Stimulated activated CD4-positive, alpha-beta T cell treated with anti-CD3 and anti-CD28 coated beads, Interleukin-1b, Interleukin-23, amount 100 ng/mL, for 24 hours (primary cell): ENCODE measurements at regions not wholly inside any gene's neighbourhood (a gene's known extent, or its start where the extent isn't known, plus 50 kb on each side); places are given as distances from the start of the nearest gene placed in this dataset.

Experiments
- DNase-seq, 4 experiments: peaks; one replicate each; pipeline ENCODE4 v3.0.0-alpha.2; 2020; ENCODE audit warnings: low read depth in 4 of 4, low spot score in 1 of 4

- no peak for DNase-seq
These were observed 87.3 kb downstream of the TMEM100 start for GRCh38 chr17:55635253-55635914.

GRCh38 chr17:55634702-55635101 is 88.0 kb downstream of the TMEM100 start:
- no peak for DNase-seq

GRCh38 chr17:55632893-55633292 is 89.8 kb downstream of the TMEM100 start:
- no peak for DNase-seq

- DNase-seq: no peak
These were observed 90.4 kb downstream of the TMEM100 start for GRCh38 chr17:55632236-55632635.

GRCh38 chr17:55629995-55630394 is 92.7 kb downstream of the TMEM100 start:
- no peak for DNase-seq

- no peak for DNase-seq
These were observed 97.1 kb downstream of the TMEM100 start for GRCh38 chr17:55625521-55625920.

- no peak for DNase-seq
These were observed 97.8 kb downstream of the TMEM100 start for GRCh38 chr17:55624772-55625433.

GRCh38 chr17:55622547-55622946 is 100.1 kb downstream of the TMEM100 start:
- no peak for DNase-seq

- no peak for DNase-seq
These were observed 101.7 kb downstream of the TMEM100 start for GRCh38 chr17:55620945-55621344.

GRCh38 chr17:55620023-55620422 is 102.6 kb downstream of the TMEM100 start:
- DNase-seq: no peak

GRCh38 chr17:55617441-55617840 is 105.2 kb downstream of the TMEM100 start:
- DNase-seq: no peak

- no peak for DNase-seq
These were observed 102.8 kb upstream of the SMIM36 start for GRCh38 chr17:55614061-55614460.

GRCh38 chr17:55612691-55613141 is 101.5 kb upstream of the SMIM36 start:
- DNase-seq: no peak

- DNase-seq: no peak
These were observed 96.6 kb upstream of the SMIM36 start for GRCh38 chr17:55607731-55608341.

- no peak for DNase-seq
These were observed 95.2 kb upstream of the SMIM36 start for GRCh38 chr17:55606488-55606815.

- no peak for DNase-seq
These were observed 94.6 kb upstream of the SMIM36 start for GRCh38 chr17:55605705-55606487.

- no peak for DNase-seq
These were observed 90.7 kb upstream of the SMIM36 start for GRCh38 chr17:55601874-55602364.

GRCh38 chr17:55598495-55598894 is 87.2 kb upstream of the SMIM36 start:
- DNase-seq: no peak

- DNase-seq: no peak
These were observed 77.4 kb upstream of the SMIM36 start for GRCh38 chr17:55588446-55589242.

- DNase-seq: no peak
These were observed 76.4 kb upstream of the SMIM36 start for GRCh38 chr17:55587608-55588139.

GRCh38 chr17:55585629-55586028 is 74.4 kb upstream of the SMIM36 start:
- DNase-seq: no peak
